ENCODE measurements at regions not wholly inside any gene's neighbourhood (a gene's known extent, or its start where the extent isn't known, plus 50 kb on each side); places are given as distances from the start of the nearest gene placed in this dataset.

GRCh38 chr9:89919171-89919681 is 314.4 kb downstream of the GADD45G start:
- POLR2A ChIA-PET, result no interaction called here
- H3K27ac ChIP-seq (ENCODE audit: extremely low read depth, low read depth, low read length), result no peak overlapping the region
- CTCF ChIA-PET, result interaction anchor here (0.5 to 1.8 kb wide), 9 partner anchors 13 to 321 kb away, joined by 3 to 14 read pairs (median 4); no protein-coding TSS in a partner anchor
- no peak overlapping the region for H3K4me3 ChIP-seq (ENCODE audit: low read depth, low read length)
- no peaks in the 10 kb centered on the region for H3K4me1 ChIP-seq (ENCODE audit: control insufficient read depth, insufficient read depth, low read length)
- H3K9me3 ChIP-seq (ENCODE audit: control insufficient read depth, insufficient read depth, low read depth, low read length), result no peaks in the 10 kb centered on the region
- no peak for TF ChIP-seq SP3 (tag by site-specific recombination; IDR thresholded peaks at IDR 0.05)
- no peak for TF ChIP-seq ZSCAN5A (tag by site-specific recombination; IDR thresholded peaks at IDR 0.05)
- no peak for TF ChIP-seq ZNF174 (tag by site-specific recombination; IDR thresholded peaks at IDR 0.05)
- no peak for TF ChIP-seq OSR2 (tag by site-specific recombination; IDR thresholded peaks at IDR 0.05)
- TF ChIP-seq SETDB1 (IDR thresholded peaks at IDR 0.05; ENCODE audit: insufficient read length, low read length), result no peak
- no peak for TF ChIP-seq ZNF561 (tag by site-specific recombination; IDR thresholded peaks at IDR 0.05; ENCODE audit: borderline replicate concordance)
- TF ChIP-seq BCL6B (tag by site-specific recombination; IDR thresholded peaks at IDR 0.05), result no peak
- no peak for TF ChIP-seq ZBTB44 (tag by site-specific recombination; IDR thresholded peaks at IDR 0.05)
- no peak for TF ChIP-seq ZNF521 (tag by site-specific recombination; IDR thresholded peaks at IDR 0.05)
- TF ChIP-seq ZNF311 (tag by site-specific recombination; IDR thresholded peaks at IDR 0.05; ENCODE audit: borderline replicate concordance), result no peak
- TF ChIP-seq REPIN1 (tag by site-specific recombination; IDR thresholded peaks at IDR 0.05; ENCODE audit: low read depth), result no peak
- H3K36me3 ChIP-seq (ENCODE audit: control insufficient read depth in 2 of 2, insufficient read depth in 1 of 2, low read length in 2 of 2), result no peaks in the 10 kb centered on the region

GRCh38 chr9:89920131-89920530 is 315.3 kb downstream of the GADD45G start:
- Histone ChIP-seq H3K9me3 (ENCODE audit: control insufficient read depth, insufficient read depth, low read depth, low read length) (no peaks in the 10 kb centered on the region), H3K4me3 (ENCODE audit: low read depth, low read length) (no peak overlapping the region), H3K4me1 (ENCODE audit: control insufficient read depth, insufficient read depth, low read length) (no peaks in the 10 kb centered on the region), H3K27ac (ENCODE audit: extremely low read depth, low read depth, low read length) (no peak overlapping the region), H3K36me3 (ENCODE audit: control insufficient read depth in 2 of 2, insufficient read depth in 1 of 2, low read length in 2 of 2) (no peaks in the 10 kb centered on the region)
- ChIA-PET CTCF (interaction anchor here (0.7 to 1.8 kb wide), 6 partner anchors 18 to 322 kb away, joined by 3 to 14 read pairs (median 4); no protein-coding TSS in a partner anchor), POLR2A (no interaction called here)
- TF ChIP-seq ZNF184 (tag by site-specific recombination; IDR thresholded peaks at IDR 0.05) (no peak), REST (tag by site-specific recombination; IDR thresholded peaks at IDR 0.05) (no peak), ZNF600 (tag by site-specific recombination; IDR thresholded peaks at IDR 0.05) (no peak), ZBTB17 (tag by site-specific recombination; IDR thresholded peaks at IDR 0.05) (no peak), ZNF239 (tag by site-specific recombination; IDR thresholded peaks at IDR 0.05) (no peak), ZNF449 (tag by site-specific recombination; IDR thresholded peaks at IDR 0.05) (no peak), KLF16 (tag by site-specific recombination; IDR thresholded peaks at IDR 0.05) (no peak), ZNF610 (tag by site-specific recombination; IDR thresholded peaks at IDR 0.05; ENCODE audit: borderline replicate concordance) (no peak), ZNF580 (tag by site-specific recombination; IDR thresholded peaks at IDR 0.05) (no peak), PBX3 (CRISPR knock-in tag; IDR thresholded peaks at IDR 0.05) (no peak), ZNF585B (tag by site-specific recombination; IDR thresholded peaks at IDR 0.05) (no peak), ELK4 (IDR thresholded peaks at IDR 0.05; ENCODE audit: borderline replicate concordance, low read depth, low read length) (no peak)
